Ureter (tissue), 1 donor: ENCODE measurements at regions not wholly inside any gene's neighbourhood (a gene's known extent, or its start where the extent isn't known, plus 50 kb on each side); places are given as distances from the start of the nearest gene placed in this dataset.

Experiments
- DNase-seq: peaks from one replicate; pipeline ENCODE4 v3.0.0-alpha.2; 2020; ENCODE audit warnings: low spot score
- donor health status: DM: yes; HTN: yes; CAD: no.

- DNase-seq = no peak
Measured at GRCh38 chr1:69148731-69149130, 419.0 kb upstream of the LRRC7 start.

GRCh38 chr1:69157046-69157756 lies 410.5 kb upstream of the LRRC7 start:
- no peak for DNase-seq

- no peak for DNase-seq
Measured at GRCh38 chr1:69163241-69163640, 404.5 kb upstream of the LRRC7 start.

DNA sequence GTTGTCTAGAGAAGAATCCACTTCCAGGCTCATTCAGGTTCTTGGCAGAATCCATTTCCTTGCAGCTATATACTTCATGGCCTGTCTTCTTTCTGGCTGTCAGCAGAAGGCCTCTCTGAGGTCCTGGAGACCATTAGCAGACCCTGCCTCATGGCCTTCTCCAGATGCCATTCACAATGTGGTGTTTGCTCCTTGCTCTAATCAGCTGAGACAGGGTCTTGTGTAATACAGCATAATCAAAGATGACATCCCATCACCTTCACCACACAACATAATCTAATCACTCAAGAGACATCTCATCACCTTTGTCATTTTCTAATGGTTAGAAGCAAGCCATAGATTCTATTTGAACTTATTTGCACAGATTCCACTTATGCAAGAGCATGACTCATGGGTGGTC lies 403.9 kb upstream of the LRRC7 start:
- no peak for DNase-seq

DNA sequence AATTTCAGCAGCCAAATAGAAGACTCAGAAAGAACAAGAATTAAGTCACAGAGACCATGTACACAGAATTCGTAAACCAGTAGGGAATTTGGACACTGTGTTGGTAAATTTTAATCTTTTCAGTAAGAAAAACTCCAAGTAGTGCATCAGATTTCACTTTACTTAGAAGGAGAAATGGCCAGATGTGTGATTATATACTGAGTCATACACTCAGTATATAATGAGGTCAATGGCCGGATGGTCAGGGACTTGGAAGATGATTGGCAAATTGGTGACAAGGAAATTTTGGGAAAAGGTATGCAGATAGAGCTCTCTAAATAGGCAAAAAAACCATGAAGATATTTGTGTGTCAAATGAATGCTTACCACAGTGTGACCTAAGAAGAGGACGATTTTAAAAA lies 399.8 kb upstream of the LRRC7 start:
- DNase-seq = no peak

- no peak for DNase-seq
Measured at GRCh38 chr1:69171248-69171647, 396.5 kb upstream of the LRRC7 start.

DNA sequence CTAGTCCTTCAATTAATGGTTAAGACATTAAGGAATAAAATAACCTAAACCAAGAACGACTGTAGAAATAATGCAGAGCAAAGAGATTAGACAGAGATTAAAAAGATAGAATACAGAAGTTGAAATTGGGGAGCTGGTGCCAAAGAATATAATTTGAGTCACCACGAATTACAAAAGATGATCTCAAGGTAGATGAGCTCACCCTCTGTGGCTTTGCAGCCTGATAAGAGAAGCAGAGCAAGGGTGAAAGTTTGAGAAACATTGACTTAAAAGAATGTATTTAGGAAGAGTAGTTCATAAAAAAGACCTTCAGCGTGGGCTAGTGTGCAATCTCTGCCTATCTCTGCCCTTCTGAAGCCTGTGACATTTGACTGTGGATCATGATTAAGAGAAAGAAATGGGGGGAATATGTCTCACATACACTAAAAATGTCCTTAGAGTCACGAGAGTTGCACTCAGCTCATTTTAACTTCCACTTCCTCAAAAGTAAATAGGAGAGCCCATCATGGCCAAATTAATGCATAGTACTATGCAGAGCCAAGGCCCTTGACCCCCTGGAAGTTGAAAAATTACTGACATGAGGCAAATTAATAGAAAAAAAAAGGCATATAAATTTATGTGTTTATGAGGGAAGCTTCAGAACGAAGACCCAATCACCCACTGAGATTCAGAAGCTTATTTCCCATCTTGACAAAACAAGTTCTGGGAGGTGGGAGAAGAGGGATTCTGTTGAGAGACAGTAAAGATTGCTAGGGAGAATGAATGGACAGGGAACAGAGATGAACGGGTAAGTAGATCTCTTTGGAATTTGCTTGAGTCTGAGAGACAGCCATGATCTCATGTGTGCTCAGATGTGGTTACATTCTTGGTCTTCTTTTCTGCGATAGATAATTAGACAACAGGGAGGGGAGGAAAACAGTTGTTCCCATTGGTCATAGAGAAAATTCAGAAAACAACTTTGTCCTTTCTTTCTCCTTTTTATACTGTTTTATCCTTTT lies 395.4 kb upstream of the LRRC7 start:
- DNase-seq = no peak

DNA sequence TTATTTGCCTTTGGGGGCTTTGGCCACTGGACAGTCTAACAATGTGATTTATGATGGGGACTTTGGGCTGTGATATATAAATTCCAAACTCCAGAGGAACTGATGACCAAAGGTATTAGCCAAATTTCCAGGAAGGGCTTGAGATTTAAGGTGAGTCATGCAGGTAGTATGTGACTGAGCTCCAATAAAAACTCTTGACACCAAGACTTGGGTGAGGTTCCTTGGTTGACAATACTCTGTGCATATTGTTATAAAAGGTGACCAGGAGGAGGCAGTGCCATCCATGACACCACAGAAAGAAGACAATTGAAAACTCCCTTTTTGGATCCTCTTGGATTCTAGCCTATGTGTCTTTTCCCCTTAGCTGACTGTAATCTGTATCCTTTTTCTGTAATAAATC lies 392.7 kb upstream of the LRRC7 start:
- DNase-seq = no peak

- DNase-seq = no peak
Measured at GRCh38 chr1:69180358-69180757, 387.4 kb upstream of the LRRC7 start.

DNA sequence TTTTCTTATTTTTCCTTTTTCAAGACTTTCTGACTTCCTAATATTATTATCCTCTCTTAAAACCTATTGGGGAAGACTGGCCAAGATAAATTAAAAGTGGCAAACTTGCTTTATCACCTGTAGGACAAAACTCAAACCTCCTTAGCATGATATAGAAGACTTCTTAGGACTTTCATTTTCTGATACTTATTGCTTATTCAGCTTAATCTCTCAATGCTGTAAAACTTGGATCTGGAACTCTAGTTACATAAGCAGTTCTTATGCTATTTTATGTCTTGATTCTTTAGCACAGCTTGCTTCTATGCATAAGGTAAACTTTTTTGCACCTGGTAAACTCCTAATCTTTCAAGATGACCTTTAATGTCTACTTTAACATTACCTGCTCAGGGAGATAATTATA lies 382.3 kb upstream of the LRRC7 start:
- no peak for DNase-seq

DNA sequence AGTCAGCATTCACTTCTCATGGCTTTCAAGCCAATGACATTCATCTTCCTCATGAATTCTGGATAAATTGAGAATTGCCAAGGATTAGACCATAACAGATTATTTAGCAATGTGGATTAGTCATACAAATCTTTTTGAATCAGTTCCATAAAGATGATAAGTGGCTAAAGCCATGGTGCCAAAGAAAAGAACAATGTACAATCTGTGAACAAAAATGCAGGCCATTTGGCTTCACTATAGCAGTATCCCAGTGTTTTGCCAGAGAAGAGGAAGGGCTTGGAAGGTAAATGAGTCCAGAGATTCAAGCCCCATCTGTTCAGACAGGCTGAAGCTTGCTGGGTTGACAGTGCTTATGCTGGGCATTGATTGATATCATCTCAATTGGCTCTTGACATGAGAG lies 376.4 kb upstream of the LRRC7 start:
- no peak for DNase-seq

DNA sequence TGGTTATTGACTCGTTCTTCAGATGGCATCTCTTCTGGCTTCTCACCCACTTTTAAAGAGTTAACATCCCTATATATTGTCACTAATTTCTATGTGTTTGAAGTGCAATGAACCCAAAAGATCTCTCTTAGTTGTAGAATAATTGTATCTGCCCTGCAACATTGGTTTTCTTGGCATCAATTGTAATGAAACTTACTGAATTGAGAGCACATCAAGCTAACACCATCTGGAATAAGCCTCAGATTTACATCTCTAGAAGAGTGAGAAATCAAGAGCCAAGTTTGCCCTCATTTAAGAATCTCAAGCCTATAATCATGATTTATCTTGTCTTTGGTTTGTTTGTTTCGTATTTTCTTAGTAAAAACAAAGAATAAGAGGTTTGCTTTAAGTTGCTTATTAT lies 372.6 kb upstream of the LRRC7 start:
- DNase-seq = no peak

DNA sequence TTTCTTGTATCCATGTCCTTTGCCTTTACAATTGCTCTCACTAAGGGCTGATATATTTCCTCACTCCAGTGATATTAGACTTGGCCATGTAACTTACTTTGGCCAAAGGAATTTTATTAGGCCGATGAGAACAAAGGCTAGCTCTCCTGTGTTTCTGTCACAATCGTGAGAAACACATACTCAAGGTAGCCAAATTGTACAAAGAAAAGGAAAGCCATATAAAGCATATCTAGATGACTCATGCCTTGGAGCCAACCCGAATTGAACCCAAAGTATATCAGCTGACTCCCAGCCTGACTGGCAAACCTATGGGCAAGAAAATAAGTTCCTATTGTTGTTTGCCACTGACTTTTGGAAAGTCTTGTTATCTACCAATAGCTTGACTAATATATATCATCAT lies 371.7 kb upstream of the LRRC7 start:
- no peak for DNase-seq

- no peak for DNase-seq
Measured at GRCh38 chr1:69197816-69198215, 369.9 kb upstream of the LRRC7 start.

DNA sequence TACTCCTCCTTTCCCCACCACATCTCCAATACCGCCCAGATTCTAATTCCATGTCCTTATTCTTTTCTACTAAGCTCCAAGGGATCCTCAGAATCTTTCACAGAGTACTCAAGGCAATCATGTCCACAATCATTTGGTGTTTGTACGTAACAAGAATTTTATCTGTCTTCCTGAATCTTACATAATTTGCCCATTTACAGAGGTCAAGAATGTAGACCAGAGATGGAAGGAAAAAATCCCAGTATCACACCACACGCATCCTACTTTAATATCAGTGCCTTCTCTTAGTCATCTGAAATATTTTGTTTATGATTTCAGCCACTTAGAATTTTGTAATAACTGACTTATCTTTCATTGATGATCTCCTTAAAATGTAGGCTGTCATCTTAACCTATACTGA lies 366.0 kb upstream of the LRRC7 start:
- no peak for DNase-seq

DNA sequence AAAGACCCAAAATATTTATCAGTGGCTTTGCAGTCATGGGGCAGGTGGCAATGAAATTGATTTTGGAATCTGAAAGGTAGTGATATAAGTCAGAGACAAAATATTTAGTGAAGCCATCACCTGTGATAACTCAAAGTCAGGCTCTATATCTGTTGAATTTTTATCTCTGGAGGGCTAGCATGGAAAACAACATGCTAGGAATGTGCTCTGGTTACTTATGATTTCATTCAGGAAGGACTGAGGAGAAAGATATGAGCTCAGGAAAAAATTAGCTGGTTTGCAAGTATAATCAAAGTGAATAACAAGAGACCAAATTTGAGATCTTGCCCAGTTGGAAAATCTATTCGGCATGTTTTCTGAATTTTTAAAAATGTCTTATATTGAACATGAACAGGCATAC lies 364.6 kb upstream of the LRRC7 start:
- no peak for DNase-seq

- DNase-seq = no peak
Measured at GRCh38 chr1:69213644-69214043, 354.1 kb upstream of the LRRC7 start.

DNA sequence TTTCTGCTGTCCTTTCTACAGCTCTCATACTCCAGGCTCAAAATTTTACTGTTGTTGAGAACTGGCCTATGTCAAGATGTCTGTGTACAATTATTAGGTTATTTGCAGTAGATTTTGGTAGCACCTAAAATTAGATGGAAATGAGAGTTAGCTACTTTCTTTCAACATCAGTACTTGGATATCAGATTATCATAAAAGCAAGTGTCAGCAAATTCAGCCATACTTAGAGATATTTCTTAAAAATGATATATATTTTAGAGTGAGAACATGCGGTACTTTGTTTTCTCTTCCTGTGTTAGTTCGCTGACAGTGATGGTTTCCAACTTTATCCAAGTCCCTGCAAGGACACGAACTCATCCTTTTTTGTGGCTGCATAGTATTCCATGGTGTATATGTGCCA lies 351.8 kb upstream of the LRRC7 start:
- no peak for DNase-seq

- DNase-seq = no peak
Measured at GRCh38 chr1:69220672-69221071, 347.1 kb upstream of the LRRC7 start.

GRCh38 chr1:69221524-69221923 lies 346.2 kb upstream of the LRRC7 start:
- DNase-seq = no peak

DNA sequence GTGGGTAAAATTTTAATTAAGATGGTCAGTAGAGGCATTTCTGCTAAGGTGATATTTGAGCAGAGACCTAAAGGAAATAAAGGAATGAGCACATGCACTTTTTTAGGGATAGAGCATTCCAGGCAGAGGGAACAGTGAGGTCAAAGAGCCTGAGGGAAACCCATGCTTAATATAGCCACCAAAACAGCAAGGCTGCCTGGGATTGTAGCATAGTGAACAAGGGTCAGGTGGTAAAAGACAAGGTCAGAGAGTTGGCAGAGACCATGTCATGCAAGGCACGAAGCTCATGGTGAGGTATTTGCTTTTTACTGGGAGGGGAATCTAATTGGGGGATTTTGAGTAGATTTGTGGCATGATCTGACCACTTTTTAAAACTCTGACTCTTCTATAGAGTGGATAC lies 344.6 kb upstream of the LRRC7 start:
- DNase-seq = no peak

GRCh38 chr1:69228501-69228900 lies 339.2 kb upstream of the LRRC7 start:
- no peak for DNase-seq

DNA sequence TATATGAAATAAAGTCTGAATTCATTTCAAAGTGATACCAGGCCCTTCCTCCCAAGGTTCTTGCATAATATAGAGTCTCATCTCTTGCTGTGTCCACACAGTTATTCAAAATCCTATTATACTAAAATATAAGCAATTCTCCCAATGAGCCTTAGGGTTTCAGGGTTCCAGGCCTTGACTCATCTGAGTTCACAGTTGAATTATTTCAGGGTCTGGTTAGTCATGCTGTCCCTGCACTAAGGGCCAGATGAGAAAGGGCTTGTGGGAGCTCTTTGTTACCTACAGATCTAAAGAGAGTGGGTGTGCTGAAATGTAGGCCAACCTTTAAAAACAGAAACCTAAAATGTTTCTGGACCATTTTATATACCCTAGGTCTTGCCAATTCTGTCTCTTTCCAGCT lies 337.5 kb upstream of the LRRC7 start:
- no peak for DNase-seq
